ENCODE measurements at regions not wholly inside any gene's neighbourhood (a gene's known extent, or its start where the extent isn't known, plus 50 kb on each side); places are given as distances from the start of the nearest gene placed in this dataset.
"Not testable (repeated sequence)": the region's sequence is repeated elsewhere in the genome, so short reads cannot be mapped to it uniquely, and the experiment has no call there.

DNA sequence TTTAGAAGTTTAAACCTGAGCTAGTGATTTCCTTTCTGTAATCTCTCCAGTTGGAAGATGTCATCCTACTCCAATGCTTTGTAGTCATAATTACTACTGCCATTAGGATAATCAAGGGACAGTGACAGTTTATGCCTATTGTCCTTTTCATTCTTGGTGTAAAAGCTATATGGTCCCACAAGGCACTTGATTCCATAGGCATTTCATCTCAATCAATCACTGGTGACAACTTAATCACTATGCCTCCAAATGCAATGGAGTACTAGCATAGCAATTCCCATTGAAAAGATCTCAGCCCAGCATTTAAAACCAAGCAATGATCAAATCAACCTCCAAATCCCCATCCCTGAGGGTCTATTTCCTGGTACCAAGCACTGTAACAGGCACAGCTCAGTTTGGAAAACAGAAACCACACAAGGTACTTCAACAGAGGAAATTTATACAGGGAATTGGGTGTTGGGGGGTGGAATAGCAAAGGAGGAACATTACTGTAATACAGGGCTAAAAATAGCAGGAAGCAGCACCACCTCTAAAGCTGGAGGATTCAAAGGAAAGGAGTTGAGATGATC is 51.0 kb downstream of the FHIP2A start:
- DNase-seq = no peak

DNA sequence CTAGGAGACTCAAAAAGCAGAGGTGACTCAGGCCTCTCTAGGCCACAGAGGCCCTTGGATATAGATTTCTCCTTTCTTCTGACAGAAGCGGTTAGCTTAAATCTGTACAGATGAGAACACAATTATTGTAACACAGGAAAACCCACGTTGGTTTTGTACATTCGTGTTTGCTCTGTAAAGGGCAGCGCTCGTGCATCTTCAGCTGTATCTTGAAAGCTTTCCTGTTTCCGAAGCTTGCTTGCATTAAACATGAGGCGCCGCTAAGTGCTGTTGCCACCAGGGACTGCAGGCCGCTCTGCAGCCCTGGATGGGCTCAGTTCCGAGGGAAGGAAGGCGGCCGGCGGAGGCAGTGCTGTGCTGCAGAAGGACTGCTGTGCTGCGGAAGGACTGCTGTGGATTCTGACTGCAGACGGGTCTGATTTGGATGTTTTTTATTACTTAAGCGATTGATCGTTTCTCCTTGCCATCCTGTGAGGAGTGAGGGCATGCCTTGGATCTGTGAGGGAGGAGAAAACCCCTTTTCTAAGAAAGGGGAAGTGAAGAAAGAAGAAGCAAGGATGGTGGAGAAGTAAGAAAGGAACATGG is 53.3 kb downstream of the FHIP2A start:
- DNase-seq = no peak

GRCh38 chr10:114875590-114876081 is 54.1 kb downstream of the FHIP2A start:
- DNase-seq = not testable (repeated sequence)

- DNase-seq = no peak
Observed at GRCh38 chr10:114876169-114876568, 54.6 kb downstream of the FHIP2A start.

- peak; percentile 25 for DNase-seq
Observed at GRCh38 chr10:114876602-114877300, 55.2 kb downstream of the FHIP2A start.

- no peak for DNase-seq
Observed at GRCh38 chr10:114877301-114877644, 55.7 kb downstream of the FHIP2A start.

DNA sequence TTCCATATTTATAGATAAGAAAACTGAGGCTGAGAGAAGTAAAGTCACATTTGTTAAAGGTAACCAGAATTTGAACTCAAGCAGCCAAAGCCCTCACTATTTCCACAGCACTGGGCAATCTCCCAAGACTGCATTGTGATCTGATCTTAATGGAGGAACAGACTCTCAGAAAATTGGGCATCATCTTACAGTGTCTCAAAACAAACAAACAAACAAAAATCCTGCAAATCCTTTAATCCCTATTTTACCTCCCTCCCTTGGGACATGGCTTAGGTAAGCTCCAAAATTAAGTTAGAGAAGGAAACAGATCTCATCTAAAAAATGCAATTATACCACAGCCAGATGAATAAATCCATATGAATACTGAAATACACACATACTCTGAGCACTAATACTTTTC is 57.5 kb downstream of the FHIP2A start:
- no peak for DNase-seq

GRCh38 chr10:114879541-114880158 is 58.1 kb downstream of the FHIP2A start:
- DNase-seq = peak; percentile 43

- no peak for DNase-seq
Observed at GRCh38 chr10:114881417-114881816, 56.6 kb upstream of the TRUB1 start.

DNA sequence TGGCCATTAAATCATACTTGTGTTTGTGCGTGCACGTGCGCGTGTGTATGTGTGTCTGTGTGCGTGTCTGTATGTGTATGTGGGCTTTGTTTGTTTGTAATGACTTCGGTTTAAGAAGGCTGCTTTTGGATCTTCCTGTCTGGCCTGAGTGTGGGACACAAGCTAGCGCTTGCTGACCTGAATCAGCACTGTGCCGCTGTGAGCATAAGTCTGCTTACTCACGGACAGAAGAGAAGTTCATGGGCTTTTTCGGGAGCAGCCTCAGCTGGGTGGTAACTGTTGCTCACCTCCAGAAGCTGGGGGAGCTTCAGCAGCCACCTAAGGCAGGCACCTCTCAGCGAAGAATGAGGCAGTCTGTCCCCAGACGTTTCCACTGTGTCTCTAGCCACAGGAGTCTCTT is 56.1 kb upstream of the TRUB1 start:
- DNase-seq = no peak

- no peak for DNase-seq
Observed at GRCh38 chr10:114885443-114885842, 52.6 kb upstream of the TRUB1 start.
